GM18909 (cell line): ENCODE measurements at regions not wholly inside any gene's neighbourhood (a gene's known extent, or its start where the extent isn't known, plus 50 kb on each side); places are given as distances from the start of the nearest gene placed in this dataset.
"Not testable (repeated sequence)": the region's sequence is repeated elsewhere in the genome, so short reads cannot be mapped to it uniquely, and the experiment has no call there.

ENCODE experiments used
- ATAC-seq: cut with Tn5 transposase; IDR thresholded peaks from one replicate; pipeline ENCODE4 v1.9.1; 2021; ENCODE audit warnings: mild to moderate bottlenecking; ENCODE audit not compliant: unreplicated experiment, poor library complexity

DNA sequence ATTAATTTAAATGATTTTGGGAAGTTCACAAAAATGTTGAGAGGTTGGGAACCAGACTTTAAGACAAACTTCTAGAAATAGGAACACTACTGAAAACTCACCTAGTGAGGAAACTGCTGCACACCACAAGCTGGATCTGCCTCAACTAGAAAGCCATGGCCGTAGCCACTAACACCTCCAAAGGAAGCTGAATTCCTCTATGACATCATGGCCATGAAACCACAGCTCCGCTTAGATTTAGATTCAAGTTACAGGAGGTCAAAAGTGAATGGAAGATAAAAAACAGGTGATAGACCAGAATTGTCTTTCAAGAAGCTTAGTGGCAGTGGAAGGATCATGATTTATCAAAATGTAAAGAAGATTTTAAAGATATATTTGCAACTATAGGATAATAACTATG lies 208.8 kb upstream of the ALG10 start:
- no peak for ATAC-seq

DNA sequence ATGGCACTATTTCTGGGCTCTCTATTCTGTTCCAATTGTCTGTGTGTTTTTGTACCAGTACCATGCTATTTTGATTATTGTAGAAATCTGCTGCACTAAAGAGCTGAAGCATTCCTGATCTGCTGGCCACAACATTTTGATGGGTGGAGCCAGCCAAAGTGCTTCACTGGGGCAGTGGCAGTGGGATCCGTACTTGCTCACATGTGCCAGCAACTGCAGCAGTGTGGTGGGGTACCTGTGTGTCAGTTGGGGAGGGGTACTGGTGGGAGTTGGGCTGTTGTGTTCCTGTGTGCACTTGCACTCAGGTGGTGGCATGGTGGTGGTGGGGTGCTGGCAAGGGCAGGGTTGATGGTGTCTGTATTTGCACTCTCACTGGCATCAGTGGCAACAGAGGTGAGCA lies 204.6 kb upstream of the ALG10 start:
- ATAC-seq, result no peak

DNA sequence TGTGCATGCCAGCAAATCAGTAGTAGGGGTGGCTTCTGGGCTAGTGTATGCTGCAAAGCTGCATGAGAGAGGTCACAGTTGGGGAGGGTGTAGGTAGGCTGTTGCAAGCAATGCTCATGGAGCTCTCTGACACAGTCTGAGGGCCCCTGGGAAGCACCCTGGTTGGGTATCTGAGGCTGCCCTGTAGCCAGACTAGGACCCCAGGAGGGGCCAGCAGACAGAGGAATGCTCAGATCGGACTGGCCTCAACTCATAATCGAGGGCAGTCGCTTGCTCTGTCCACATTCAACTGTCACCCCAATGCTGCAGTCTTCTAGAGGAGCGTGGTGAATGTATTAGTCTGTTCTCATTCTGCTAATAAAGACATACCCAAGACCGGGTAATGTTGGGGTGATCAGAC lies 204.0 kb upstream of the ALG10 start:
- no peak for ATAC-seq

DNA sequence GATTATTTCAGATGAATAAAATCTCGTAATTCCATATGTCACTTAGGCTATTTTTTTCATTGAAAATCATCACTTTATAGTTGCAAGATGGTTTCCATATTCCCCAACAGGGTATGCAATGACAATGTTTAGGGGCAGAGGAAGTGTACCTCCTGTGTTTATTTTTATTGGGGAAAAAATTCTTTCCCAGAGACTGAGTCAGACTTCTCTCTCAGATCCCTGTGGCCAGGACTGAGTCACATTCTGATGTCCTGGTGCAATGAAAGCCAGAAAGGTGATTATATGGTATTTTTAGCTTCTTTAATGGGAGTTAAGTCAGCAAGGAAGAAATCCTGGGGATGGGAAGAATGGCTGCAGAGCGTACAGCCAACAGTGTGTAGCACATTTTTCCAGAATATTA lies 196.9 kb upstream of the ALG10 start:
- no peak for ATAC-seq

DNA sequence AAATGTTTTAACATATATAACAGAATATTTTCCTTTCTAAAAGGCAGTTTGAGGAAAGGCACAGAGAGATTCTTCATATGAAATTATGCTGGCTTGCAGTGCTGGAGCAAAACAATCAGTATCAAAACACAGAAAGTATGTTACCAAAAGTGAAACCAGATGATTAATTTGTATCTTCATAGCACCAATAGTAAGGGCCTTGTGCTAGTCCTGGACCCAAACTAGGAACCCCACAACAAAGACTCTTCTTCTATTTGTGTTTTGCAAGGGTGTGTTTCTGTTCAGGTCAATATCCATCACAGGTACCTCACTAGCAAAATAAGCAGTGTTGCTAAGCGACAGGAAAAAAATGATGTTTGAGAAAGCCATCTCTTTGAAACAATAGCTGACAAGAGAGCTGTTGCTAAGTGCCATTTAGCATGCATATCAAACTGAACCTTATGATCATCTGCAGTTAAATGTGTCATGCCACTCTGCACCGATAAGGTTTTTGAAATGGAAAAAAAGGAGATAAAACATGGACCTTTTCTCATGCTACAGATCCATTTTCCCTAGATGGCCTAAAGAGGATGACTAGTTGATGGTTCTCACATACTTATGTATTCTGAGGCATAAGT lies 196.2 kb upstream of the ALG10 start:
- ATAC-seq, result no peak

DNA sequence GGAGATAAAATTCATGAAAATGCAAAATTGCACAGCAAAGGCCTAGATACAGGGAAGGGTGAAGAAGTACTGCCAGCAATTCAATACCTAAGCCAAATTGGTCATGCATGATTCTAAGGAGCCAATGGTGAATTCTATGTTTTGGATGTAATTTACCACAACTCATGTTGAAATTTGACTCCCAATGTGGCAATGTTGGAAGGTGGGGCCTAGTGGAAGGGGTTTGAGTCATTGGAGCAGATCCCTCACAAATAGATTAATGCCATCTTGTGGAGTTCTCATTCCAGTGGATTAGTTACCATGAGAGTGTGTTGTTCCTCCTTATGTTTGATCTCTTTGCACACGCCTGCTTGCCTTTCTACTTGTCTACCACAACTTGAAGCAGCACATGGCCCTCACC lies 194.0 kb upstream of the ALG10 start:
- no peak for ATAC-seq

DNA sequence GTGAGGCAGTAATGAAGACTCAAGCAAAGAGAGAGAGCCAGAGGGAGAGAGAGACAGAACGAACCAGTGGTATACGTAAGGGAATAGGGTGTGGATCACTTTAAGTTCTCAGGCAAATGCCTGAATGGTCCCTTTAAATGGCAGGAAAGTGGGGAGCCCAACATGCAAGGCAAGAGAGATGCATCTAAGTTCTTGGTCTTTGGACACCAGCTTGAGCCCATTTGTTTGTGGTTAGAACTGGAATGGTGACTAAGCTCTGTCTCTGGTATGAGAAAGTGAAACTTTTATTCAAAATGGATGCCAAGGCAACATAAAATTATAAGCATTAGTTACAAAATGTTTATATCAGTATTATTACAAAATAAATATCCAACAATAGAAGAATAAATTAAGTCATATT lies 192.2 kb upstream of the ALG10 start:
- ATAC-seq, result no peak

DNA sequence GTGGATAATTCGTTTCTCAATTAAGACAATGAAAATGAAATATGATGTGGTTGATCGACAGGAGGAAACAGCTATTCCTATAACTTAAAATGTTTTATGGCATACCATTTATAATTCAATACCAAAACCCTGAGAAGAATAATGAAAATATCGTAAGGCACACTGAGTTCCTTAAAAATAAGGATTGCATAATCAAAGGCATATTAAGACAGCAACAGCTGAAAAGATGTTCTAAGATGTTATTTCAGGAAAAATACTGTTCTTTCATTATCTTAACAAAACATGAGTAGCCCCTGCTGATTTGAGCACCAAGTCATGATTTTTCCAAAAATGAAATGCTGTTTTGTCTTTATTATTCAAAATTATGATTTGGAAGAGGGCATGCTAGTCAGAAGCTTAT lies 189.4 kb upstream of the ALG10 start:
- no peak for ATAC-seq

DNA sequence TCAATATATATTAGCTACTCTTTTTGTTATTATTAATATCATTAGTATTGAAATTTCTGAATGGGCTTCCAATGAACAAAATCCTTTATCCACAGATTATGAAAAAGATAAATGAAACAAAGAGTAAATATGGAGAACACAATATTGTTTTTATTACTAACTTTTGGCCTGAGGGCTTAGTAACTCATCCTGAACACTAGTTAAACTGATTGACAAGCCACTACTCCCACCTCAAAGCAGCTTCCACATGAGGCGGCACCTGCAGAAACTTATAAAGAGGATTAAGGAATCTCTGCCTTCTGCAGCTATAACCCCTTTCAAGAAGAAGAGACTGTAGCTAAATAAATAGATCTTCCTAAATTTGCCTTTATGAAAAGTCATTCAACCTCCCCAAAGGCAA lies 187.6 kb upstream of the ALG10 start:
- ATAC-seq, result no peak

DNA sequence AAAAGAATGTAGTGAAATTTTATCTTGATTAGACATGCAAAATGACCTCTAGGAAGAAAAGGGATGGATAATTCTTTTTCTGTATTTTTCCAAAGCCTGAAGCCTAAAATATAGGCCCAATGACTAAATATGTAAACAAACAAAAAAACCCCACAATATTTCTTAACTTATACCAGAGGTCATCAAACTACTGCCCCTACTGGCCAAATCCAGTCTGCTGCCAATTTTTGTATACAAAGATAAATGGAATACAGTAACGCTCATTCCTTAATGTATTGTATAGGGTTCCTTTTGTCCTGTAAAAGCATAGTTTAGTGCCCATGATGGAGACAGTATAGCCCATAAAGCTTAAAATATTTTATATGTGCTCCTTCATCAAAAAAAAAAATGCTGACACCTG lies 145.7 kb upstream of the ALG10 start:
- ATAC-seq, result no peak

DNA sequence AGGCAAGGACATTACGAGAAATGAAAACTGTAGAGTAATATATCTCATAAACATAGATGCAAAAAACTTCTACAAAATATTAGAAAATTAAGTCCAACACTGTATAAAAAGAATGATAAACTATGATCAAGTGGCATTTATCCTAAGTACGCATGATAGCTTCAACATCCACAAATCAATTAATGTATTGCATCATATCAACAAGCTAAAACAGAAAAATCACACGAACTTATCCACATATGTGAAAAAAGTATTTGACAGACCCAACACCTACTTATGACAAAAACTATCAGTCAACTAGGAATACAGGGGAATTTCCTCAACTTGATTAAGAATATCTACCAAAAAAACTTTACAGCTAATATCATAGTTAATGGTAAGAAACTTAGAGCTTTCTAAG lies 129.9 kb upstream of the ALG10 start:
- ATAC-seq, result no peak

DNA sequence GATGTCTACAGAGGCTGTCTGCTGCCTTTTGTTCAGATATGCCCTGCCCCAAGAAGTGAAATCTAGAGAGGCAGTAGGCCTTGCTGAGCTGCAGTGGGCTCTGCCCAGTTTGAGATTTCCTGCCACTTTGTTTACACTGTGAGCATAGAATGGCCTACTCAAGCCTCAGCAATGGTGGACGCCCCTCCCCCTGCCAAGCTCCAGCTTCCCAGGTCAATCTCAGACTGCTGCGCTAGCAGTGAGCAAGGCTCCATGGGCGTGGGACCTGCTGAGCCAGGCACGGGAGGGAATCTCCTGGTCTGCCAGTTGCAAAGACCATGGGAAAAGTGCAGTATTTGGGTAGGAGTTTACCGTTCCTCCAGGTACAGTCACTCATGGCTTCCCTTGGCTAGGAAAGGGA lies 101.8 kb upstream of the ALG10 start:
- not testable (repeated sequence) for ATAC-seq

DNA sequence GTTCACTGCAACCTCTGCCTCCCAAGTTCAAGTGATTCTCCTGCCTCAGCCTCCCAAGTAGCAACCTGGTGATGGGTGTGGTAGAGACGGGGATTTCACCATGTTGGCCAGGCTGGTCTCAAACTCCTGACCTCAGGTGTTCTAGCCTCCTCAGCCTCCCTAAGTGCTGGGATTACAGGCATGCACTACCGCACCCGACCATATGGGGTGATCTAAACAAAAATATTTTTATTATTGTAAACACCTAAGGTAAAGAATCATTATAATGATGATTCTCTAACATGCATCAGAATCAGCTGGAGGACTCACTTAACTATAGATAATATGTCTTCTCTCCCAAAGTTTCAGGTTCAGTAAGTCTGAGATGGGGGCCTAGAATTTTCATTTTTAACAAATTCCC lies 96.2 kb upstream of the ALG10 start:
- no peak for ATAC-seq

DNA sequence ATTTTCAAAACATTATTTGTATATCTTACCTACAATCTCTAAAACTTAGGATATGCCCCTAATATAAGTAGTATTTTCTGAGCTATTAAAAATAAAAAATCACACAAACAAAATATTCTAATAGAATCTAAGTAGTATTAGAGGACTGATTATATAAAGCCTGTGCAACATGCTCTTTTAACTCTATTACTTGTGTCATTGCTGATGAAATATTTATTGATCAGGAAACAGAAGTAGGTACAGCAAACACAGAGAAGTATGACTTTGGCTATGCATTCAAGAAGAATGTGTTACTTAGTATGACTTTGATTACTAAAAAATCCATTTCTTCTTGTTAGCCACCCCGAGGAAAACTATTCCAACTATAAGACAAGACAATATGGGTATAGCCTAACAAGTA lies 84.6 kb upstream of the ALG10 start:
- not testable (repeated sequence) for ATAC-seq

DNA sequence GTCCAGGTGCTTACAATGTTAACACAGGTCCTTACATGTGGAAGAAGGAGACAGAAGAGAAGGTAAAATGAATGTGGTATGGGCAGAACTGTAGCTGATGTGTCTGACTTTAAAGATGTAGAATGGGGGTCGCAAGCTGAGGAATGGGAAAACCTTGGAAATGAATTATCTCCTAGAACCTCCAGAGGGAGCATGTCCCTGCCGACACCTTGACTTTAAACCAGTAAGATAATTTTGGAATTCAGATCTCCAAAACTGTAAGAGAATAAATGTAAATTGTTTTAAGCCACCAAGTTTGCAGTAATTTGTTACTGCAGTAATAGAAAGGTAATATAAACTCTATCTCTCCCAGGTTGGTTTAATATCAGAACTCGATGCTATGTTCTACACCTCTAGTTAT lies 80.1 kb upstream of the ALG10 start:
- no peak for ATAC-seq

DNA sequence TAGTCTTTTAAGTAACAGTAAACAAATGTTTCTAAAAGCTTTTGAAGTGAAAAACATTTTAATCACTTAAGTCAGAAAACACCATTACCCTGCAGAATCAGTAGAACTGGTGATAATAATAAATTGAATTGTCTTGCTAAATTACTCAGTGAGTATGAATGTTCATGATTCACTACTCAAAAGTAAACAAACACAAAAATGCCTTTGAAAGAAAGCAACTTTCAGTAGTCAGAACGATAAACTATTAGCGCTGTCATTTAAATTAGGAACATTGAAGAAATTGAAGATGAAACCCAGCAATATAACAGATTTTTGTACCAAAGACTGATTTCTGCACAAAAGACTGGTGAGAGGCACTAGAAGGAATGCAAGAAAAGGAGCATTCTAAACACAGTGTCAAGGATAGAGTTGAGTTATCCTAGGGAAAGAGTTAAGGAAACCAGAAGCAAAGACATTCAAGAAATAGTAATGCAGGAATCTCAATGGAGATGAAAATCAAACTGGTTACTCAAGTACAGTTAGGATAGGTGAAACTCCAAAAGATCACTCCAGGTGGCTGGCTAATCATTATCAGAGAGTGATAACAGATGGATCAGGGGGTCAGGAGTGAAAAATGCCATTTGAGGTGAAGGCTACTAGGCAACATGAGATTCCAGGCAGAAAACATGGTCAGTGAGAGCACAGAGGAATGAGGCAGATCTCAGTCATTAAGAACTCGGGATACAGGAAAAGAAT lies 77.4 kb upstream of the ALG10 start:
- ATAC-seq, result no peak

DNA sequence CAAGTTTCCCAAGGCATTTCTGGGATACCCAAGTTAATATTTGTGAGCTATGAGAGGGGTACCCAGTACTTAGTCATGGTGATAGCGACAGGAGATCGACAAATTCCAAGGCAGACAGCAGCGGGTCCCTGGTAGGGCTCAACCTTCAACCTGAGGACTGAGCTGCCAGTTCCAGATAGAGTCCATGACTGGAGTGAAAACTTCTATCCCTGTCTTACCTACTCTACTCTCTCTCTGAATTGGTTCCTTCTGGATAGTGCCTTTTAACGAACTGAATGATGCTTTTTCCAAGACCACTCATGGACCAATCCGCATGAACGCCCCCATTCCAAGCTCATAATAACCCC lies 76.9 kb upstream of the ALG10 start:
- ATAC-seq, result no peak

DNA sequence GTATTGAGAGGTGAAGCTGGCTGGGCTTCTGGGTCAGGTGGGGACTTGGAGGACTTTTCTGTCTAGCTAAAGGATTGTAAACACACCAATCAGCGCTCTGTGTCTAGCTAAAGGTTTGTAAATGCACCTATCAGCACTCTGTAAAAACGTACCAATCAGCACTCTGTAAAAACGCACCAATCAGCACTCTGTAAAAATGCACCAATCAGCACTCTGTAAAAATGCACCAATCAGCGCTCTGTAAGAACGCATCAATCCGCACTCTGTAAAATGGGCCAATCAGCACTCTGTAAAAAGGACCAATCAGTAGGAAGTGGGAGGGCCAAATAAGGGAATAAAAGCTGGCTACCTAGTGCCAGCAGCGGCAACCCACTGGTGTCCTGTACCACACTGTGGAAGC lies 56.1 kb upstream of the ALG10 start:
- not testable (repeated sequence) for ATAC-seq

DNA sequence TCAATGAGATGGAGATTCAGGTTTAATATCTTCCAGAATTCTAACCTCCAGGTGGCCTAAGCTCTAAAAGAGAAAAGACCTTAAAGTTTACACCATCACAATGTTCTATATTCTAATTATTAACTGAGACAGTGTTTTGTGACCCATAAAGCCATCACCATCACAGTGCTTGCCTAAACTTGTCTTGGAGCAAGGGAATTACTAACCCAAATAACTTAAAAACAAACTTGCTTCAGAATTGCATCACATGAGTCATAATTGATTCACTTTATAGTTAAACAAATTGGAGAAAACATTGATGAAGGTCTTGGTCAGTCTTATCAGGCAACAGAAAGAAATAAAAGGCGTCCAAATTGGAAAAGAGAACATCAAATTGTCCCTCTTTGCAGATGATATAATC lies 54.5 kb upstream of the ALG10 start:
- ATAC-seq, result no peak
